Breast epithelium (tissue), 3 donors: ENCODE measurements at regions not wholly inside any gene's neighbourhood (a gene's known extent, or its start where the extent isn't known, plus 50 kb on each side); places are given as distances from the start of the nearest gene placed in this dataset.

Experiments
- CTCF ChIP-seq, 3 donors: fragments of 450-650 bp; IDR thresholded peaks; one replicate each; pipeline ENCODE4 v1.5.1; 2016 to 2017; ENCODE audit warnings: antibody characterized with exemption in 3 of 3, mild to moderate bottlenecking in 3 of 3, moderate library complexity in 3 of 3
- POLR2AphosphoS5 ChIP-seq, 3 donors: sonication (generic); formaldehyde crosslinking; IDR thresholded peaks; one replicate each; pipeline ENCODE4 v1.6.1; 2017; ENCODE audit warnings: antibody characterized with exemption in 3 of 3

- TF ChIP-seq POLR2AphosphoS5 (IDR thresholded peaks at IDR 0.05) (no peak), CTCF (IDR thresholded peaks at IDR 0.05) (no peak)
Measured at GRCh38 chr2:5925604-5926003, 233.4 kb downstream of the SOX11 start.
